Stomach (tissue), 8 donors: ENCODE measurements at regions not wholly inside any gene's neighbourhood (a gene's known extent, or its start where the extent isn't known, plus 50 kb on each side); places are given as distances from the start of the nearest gene placed in this dataset.

ENCODE experiments used
- DNase-seq, 2 donors: peaks; one replicate each; pipeline versions ENCODE4 v3.0.0 to v3.0.0-alpha.2; 2013 to 2019
- H3K27ac ChIP-seq, 5 donors: fragments of 200-600 bp in 4 of 5; sonication (generic) in 4 of 5; one replicate each; pipeline ENCODE4 v1.5.1; 2013 to 2019; ENCODE audit warnings: mild to moderate bottlenecking in 1 of 5, moderate library complexity in 1 of 5
- H3K27me3 ChIP-seq, 3 donors: fragments of 200-600 bp; sonication (generic); one replicate each; pipeline ENCODE4 v1.5.1; 2017 to 2019; ENCODE audit warnings: mixed run types in 1 of 3
- H3K36me3 ChIP-seq, 4 donors: fragments of 200-600 bp; sonication (generic); 1 replicate in 3 of 4; 2 replicates in 1 of 4; pipeline ENCODE4 v1.5.1; 2016 to 2019
- H3K4me1 ChIP-seq, 4 donors: fragments of 200-600 bp; sonication (generic); one replicate each; pipeline ENCODE4 v1.5.1; 2016 to 2019
- H3K4me3 ChIP-seq, 4 donors: fragments of 200-600 bp; sonication (generic) in 3 of 4; one replicate each; pipeline ENCODE4 v1.5.1; 2016 to 2019; ENCODE audit warnings: mild to moderate bottlenecking in 1 of 4
- H3K9me3 ChIP-seq, 4 donors: fragments of 200-600 bp; sonication (generic); one replicate each; pipeline ENCODE4 v1.5.1; 2016 to 2019
- EP300 ChIP-seq: sonication (generic); formaldehyde crosslinking; IDR thresholded peaks from one replicate; pipeline ENCODE4 v1.6.1; 2017; ENCODE audit warnings: antibody characterized with exemption
- POLR2A ChIP-seq, 4 donors: fragments of 450-650 bp; IDR thresholded peaks; one replicate each; pipeline ENCODE4 v1.6.1; 2016; ENCODE audit warnings: antibody characterized with exemption in 4 of 4, control low read depth in 2 of 4, mild to moderate bottlenecking in 1 of 4, moderate library complexity in 1 of 4
- POLR2AphosphoS5 ChIP-seq, 3 donors: sonication (generic); formaldehyde crosslinking; IDR thresholded peaks; one replicate each; pipeline ENCODE4 v1.6.1; 2016; ENCODE audit warnings: antibody characterized with exemption in 3 of 3
- WGBS, 5 donors: extraction: QIAGEN DNeasy Blood & Tissue Kit in 3 of 5; methylation state at CpG; one replicate each; pipeline versions ENCODE4 v1.1.5 to v1.1.7; 2013 to 2018; 5-methylcytosine and 5-hydroxymethylcytosine counted together
- intact Hi-C: fragments of 100-400 bp; cut with DNase I; formaldehyde crosslinking; loops from one replicate; pipeline ENCODE4 v1.15.1; 2023; ENCODE audit warnings: low total_unique reads
- TF ChIP-seq, protein P1 (sequence below), 7 experiments: fragments of 450-650 bp in 4 of 7; fragments of 200-600 bp in 3 of 7; sonication (generic) in 3 of 7; IDR thresholded peaks; one replicate each; pipeline ENCODE4 v1.5.1; 2016 to 2019; ENCODE audit warnings: antibody characterized with exemption in 7 of 7, control low read depth in 2 of 7, mild to moderate bottlenecking in 1 of 7
- donor health status: healthy with polysubstance abuse.
- donor health status: Bipolar disorder and iron deficiency.
- donor health status: healthy.

DNA sequence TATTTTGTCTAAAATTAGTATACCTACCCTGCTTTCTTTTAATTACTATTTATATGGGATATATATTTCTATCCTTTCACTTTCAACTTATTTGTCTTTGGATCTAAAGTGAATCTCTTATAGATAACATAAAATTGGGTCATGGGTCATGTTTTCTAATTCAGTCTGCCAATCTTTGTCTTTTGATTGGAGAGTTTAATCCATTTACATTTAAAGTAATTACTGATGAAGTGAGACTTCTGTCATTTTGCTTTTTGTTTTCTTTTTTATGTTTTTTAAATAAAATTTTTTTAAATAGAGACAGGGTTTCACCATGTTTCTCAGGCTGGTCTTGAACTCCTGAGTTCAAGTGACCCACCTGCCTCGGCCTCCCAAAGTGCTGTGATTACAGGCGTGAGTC lies 50.5 kb upstream of the PRDM1 start:
- Histone ChIP-seq H3K9me3 (peaks cover 0 to 6% (median 0%) of the 10 kb centered on the region in 4 donors), H3K4me3 (no peak overlapping the region), H3K4me1 (no peaks in the 10 kb centered on the region), H3K27ac (no peak overlapping the region), H3K36me3 (no peaks in the 10 kb centered on the region), H3K27me3 (no peaks in the 10 kb centered on the region)
- intact Hi-C loops = no loop called here
- WGBS, 5 donors = 85 to 98% (median 95%) methylated on average over 2 of the region's 2 CpGs
- DNase-seq = no peak
- no peak for TF ChIP-seq POLR2A (IDR thresholded peaks at IDR 0.05)
- TF ChIP-seq, protein P1, sequence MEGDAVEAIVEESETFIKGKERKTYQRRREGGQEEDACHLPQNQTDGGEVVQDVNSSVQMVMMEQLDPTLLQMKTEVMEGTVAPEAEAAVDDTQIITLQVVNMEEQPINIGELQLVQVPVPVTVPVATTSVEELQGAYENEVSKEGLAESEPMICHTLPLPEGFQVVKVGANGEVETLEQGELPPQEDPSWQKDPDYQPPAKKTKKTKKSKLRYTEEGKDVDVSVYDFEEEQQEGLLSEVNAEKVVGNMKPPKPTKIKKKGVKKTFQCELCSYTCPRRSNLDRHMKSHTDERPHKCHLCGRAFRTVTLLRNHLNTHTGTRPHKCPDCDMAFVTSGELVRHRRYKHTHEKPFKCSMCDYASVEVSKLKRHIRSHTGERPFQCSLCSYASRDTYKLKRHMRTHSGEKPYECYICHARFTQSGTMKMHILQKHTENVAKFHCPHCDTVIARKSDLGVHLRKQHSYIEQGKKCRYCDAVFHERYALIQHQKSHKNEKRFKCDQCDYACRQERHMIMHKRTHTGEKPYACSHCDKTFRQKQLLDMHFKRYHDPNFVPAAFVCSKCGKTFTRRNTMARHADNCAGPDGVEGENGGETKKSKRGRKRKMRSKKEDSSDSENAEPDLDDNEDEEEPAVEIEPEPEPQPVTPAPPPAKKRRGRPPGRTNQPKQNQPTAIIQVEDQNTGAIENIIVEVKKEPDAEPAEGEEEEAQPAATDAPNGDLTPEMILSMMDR (IDR thresholded peaks at IDR 0.05) = no peak
- TF ChIP-seq POLR2AphosphoS5 (IDR thresholded peaks at IDR 0.05) = no peak
- TF ChIP-seq EP300 = no peak

DNA sequence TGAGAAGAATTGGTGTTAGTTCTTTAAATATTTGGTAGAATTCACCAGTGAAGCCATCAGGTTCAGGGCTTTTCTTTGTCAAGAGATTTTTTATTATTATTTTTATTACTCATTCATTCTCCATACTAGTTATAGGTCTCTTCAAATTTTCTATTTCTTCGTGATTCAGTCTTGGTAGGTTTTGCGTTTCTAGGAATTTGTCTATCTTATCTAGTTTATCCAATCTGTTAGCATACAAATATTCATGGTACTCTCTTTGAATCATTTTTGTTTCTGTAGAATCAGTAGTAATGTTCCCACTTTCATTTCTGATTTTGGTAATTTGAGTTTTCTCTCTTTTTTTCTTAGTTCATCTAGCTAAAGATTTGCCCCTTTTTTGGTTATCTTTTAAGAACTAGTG lies 52.3 kb upstream of the PRDM1 start:
- Histone ChIP-seq H3K4me1 (no peaks in the 10 kb centered on the region), H3K4me3 (no peak overlapping the region), H3K9me3 (peaks cover 0 to 6% (median 0%) of the 10 kb centered on the region in 4 donors), H3K27me3 (no peaks in the 10 kb centered on the region), H3K36me3 (no peaks in the 10 kb centered on the region), H3K27ac (no peak overlapping the region)
- no peak for DNase-seq
- TF ChIP-seq EP300 (no peak), POLR2A (IDR thresholded peaks at IDR 0.05) (no peak), POLR2AphosphoS5 (IDR thresholded peaks at IDR 0.05) (no peak)
- TF ChIP-seq, protein P1 (IDR thresholded peaks at IDR 0.05) = no peak
- intact Hi-C loops = no loop called here
- WGBS, 5 donors = 70 to 95% (median 86%) methylated on average over 2 of the region's 2 CpGs

DNA sequence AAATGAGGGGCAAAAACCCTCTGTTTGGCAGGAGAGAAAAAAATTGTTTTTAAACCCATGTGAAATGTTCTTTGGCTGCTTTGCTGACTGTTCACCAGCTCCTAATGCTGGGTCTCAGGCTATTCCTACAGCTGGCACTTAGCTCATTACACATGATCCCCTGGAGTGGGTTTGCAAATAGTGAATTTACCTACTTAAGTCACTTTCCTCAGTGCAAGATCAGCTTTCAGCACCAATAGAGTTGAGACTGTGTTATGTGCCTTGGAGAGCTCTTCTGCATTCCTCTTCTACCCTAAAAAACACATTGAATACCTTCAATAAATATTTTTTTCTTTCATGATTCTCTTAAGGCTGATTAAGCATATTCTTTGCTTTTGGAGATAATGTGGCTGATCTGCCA lies 58.4 kb upstream of the PRDM1 start:
- DNase-seq = no peak
- TF ChIP-seq, protein P1 (IDR thresholded peaks at IDR 0.05) = no peak
- TF ChIP-seq POLR2A (IDR thresholded peaks at IDR 0.05) = no peak
- no peak for TF ChIP-seq POLR2AphosphoS5 (IDR thresholded peaks at IDR 0.05)
- TF ChIP-seq EP300 = no peak
- no peaks in the 10 kb centered on the region for H3K9me3 ChIP-seq

DNA sequence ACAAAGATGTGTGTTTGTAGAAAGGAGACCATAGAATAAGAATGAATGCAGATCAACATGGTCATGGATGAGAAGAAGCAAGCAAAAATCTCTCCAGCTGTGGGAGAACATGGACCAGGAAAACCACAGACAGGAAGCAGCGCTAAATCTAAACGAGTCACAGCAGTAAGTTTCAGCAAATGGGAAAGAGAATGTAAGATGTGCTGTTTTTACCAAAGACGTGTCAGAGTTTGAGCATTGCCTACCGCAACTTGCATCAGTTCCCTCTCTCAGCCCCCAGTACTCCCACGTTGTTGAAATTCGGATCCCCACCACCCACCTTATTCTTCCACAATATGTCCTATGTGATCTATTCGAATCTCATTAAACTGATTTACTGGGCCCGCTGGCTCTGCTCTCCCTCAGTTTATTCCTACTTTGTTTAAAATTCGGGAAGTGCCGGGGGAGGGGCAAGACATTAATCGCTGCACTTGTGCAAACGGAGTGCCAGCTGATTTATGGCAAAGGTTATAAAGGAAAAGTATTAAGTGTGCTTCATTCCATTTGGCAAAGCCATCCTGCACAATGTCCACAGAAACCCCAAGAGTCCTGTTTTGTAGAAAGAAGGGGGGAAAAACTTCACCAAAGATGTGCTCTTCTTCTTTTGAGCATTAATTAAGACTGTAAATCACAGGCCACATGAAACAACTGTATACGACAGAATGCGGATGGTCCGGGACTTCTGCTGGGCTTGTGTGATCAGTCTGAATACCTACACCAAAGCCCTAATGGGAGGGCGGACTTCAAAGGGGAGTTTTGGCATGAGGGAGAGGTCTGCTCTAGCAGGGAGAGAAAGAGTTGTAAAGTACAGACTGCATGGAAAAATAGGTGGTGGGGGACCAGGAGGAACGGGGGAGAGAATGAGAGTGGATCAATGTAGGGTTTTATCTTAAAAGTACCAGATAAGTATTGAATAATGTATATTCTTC lies 59.1 kb upstream of the PRDM1 start:
- H3K9me3 ChIP-seq = no peaks in the 10 kb centered on the region
- peaks cover 0 to 4% (median 0%) of the 10 kb centered on the region in 3 donors for H3K27me3 ChIP-seq
- H3K27ac ChIP-seq = no peak overlapping the region
- no peak overlapping the region for H3K4me3 ChIP-seq
- no peaks in the 10 kb centered on the region for H3K4me1 ChIP-seq
- TF ChIP-seq EP300 (no peak), POLR2AphosphoS5 (IDR thresholded peaks at IDR 0.05) (no peak), POLR2A (IDR thresholded peaks at IDR 0.05) (no peak)
- TF ChIP-seq, protein P1 (IDR thresholded peaks at IDR 0.05) = no peak
- DNase-seq = no peak
- WGBS, 5 donors = 46 to 66% (median 63%) methylated on average over 17 of the region's 17 CpGs
- no peaks in the 10 kb centered on the region for H3K36me3 ChIP-seq
- intact Hi-C loops = no loop called here

More for the DNA sequence above, 58.4 kb upstream of the PRDM1 start:
- no peaks in the 10 kb centered on the region for H3K4me1 ChIP-seq
- no peak overlapping the region for H3K4me3 ChIP-seq
- no peak overlapping the region for H3K27ac ChIP-seq
- peaks cover 0 to 4% (median 0%) of the 10 kb centered on the region in 3 donors for H3K27me3 ChIP-seq
- H3K36me3 ChIP-seq = no peaks in the 10 kb centered on the region
- intact Hi-C loops = no loop called here
